ENCODE measurements at regions not wholly inside any gene's neighbourhood (a gene's known extent, or its start where the extent isn't known, plus 50 kb on each side); places are given as distances from the start of the nearest gene placed in this dataset.

GRCh38 chr17:33868899-33869298, 386.2 kb upstream of the CCL2 start:
- no peak overlapping the region for H3K27ac Mint-ChIP-seq (ENCODE audit: unreplicated experiment)
- H3K4me1 ChIP-seq: peaks cover 4% of the 10 kb centered on the region; the same call in 1 of the 2 replicates
- no peak for TF ChIP-seq CTCF (IDR thresholded peaks at IDR 0.05; ENCODE audit: insufficient read depth in 1 of 2, low read depth in 1 of 2, low read length in 1 of 2, severe bottlenecking in 1 of 2, unreplicated experiment in 1 of 2)
- POLR2A ChIA-PET: no interaction called here
- no peaks in the 10 kb centered on the region for H3K4me1 Mint-ChIP-seq (ENCODE audit: low read depth, unreplicated experiment)
- intact Hi-C loops (cut with micrococcal nuclease; ENCODE audit: unreplicated experiment): no loop called here
- no peaks in the 10 kb centered on the region for H3K27me3 ChIP-seq (replicated peaks; ENCODE audit: control insufficient read depth, insufficient read depth, low read length)
- H3K36me3 ChIP-seq (ENCODE audit: control insufficient read depth, insufficient read depth, low read length): no peaks in the 10 kb centered on the region
- H3K4me3 ChIP-seq (ENCODE audit: low read depth, low read length): no peak overlapping the region
- H3K9me3 ChIP-seq: no peaks in the 10 kb centered on the region
- DNase-seq: no peak
- BruUV-seq (replicated peaks): no TSS peak
- H3K4me3 Mint-ChIP-seq (ENCODE audit: unreplicated experiment): no peak overlapping the region
- H3K27me3 Mint-ChIP-seq (ENCODE audit: insufficient read depth, unreplicated experiment): peaks cover 5% of the 10 kb centered on the region
- no peaks in the 10 kb centered on the region for H3K9me3 Mint-ChIP-seq (ENCODE audit: unreplicated experiment)
- CTCF ChIA-PET: no interaction called here
- H3K36me3 Mint-ChIP-seq (ENCODE audit: insufficient read depth, unreplicated experiment): no peaks in the 10 kb centered on the region

- CTCF ChIA-PET: no interaction called here
- peaks cover 4% of the 10 kb centered on the region; the same call in 1 of the 2 replicates for H3K4me1 ChIP-seq
- H3K27me3 ChIP-seq (replicated peaks; ENCODE audit: control insufficient read depth, insufficient read depth, low read length): no peaks in the 10 kb centered on the region
- Mint-ChIP-seq H3K36me3 (ENCODE audit: insufficient read depth, unreplicated experiment) (no peaks in the 10 kb centered on the region), H3K9me3 (ENCODE audit: unreplicated experiment) (no peaks in the 10 kb centered on the region), H3K27ac (ENCODE audit: unreplicated experiment) (no peak overlapping the region), H3K27me3 (ENCODE audit: insufficient read depth, unreplicated experiment) (peaks cover 9% of the 10 kb centered on the region), H3K4me3 (ENCODE audit: unreplicated experiment) (no peak overlapping the region), H3K4me1 (ENCODE audit: low read depth, unreplicated experiment) (no peaks in the 10 kb centered on the region)
- H3K9me3 ChIP-seq: no peaks in the 10 kb centered on the region
- no peak for TF ChIP-seq CTCF (IDR thresholded peaks at IDR 0.05; ENCODE audit: insufficient read depth in 1 of 2, low read depth in 1 of 2, low read length in 1 of 2, severe bottlenecking in 1 of 2, unreplicated experiment in 1 of 2)
- no TSS peak for BruUV-seq (replicated peaks)
- intact Hi-C loops (cut with micrococcal nuclease; ENCODE audit: unreplicated experiment): no loop called here
- no peak for DNase-seq
- POLR2A ChIA-PET: no interaction called here
- no peak overlapping the region for H3K4me3 ChIP-seq (ENCODE audit: low read depth, low read length)
- H3K36me3 ChIP-seq (ENCODE audit: control insufficient read depth, insufficient read depth, low read length): no peaks in the 10 kb centered on the region
These were observed 384.1 kb upstream of the CCL2 start for GRCh38 chr17:33870936-33871335.

- Mint-ChIP-seq H3K36me3 (ENCODE audit: insufficient read depth, unreplicated experiment) (no peaks in the 10 kb centered on the region), H3K4me3 (ENCODE audit: unreplicated experiment) (no peak overlapping the region), H3K27me3 (ENCODE audit: insufficient read depth, unreplicated experiment) (peaks cover 9% of the 10 kb centered on the region), H3K27ac (ENCODE audit: unreplicated experiment) (no peak overlapping the region), H3K4me1 (ENCODE audit: low read depth, unreplicated experiment) (no peaks in the 10 kb centered on the region), H3K9me3 (ENCODE audit: unreplicated experiment) (no peaks in the 10 kb centered on the region)
- no peaks in the 10 kb centered on the region for H3K9me3 ChIP-seq
- no peak overlapping the region for H3K4me3 ChIP-seq (ENCODE audit: low read depth, low read length)
- H3K27me3 ChIP-seq (replicated peaks; ENCODE audit: control insufficient read depth, insufficient read depth, low read length): no peaks in the 10 kb centered on the region
- H3K4me1 ChIP-seq: peaks cover 4% of the 10 kb centered on the region; the same call in 1 of the 2 replicates
- no peaks in the 10 kb centered on the region for H3K36me3 ChIP-seq (ENCODE audit: control insufficient read depth, insufficient read depth, low read length)
- ChIA-PET POLR2A (no interaction called here), CTCF (no interaction called here)
- no peak for DNase-seq
- BruUV-seq (replicated peaks): no TSS peak
- TF ChIP-seq CTCF (IDR thresholded peaks at IDR 0.05; ENCODE audit: insufficient read depth in 1 of 2, low read depth in 1 of 2, low read length in 1 of 2, severe bottlenecking in 1 of 2, unreplicated experiment in 1 of 2): no peak
- intact Hi-C loops (cut with micrococcal nuclease; ENCODE audit: unreplicated experiment): no loop called here
These were observed 383.2 kb upstream of the CCL2 start for GRCh38 chr17:33871720-33872540.
